ENCODE measurements at regions not wholly inside any gene's neighbourhood (a gene's known extent, or its start where the extent isn't known, plus 50 kb on each side); places are given as distances from the start of the nearest gene placed in this dataset.

GRCh38 chr12:106000382-106001104, 138.2 kb downstream of the NUAK1 start:
- no peak overlapping the region for H3K27ac ChIP-seq
- TF ChIP-seq CTCF (conservative IDR thresholded peaks at IDR 0.05), result no peak

- no peak overlapping the region for H3K27ac ChIP-seq
- TF ChIP-seq CTCF (conservative IDR thresholded peaks at IDR 0.05), result no peak
Measured at GRCh38 chr12:106001105-106001836, 137.5 kb downstream of the NUAK1 start.

- no peak for TF ChIP-seq CTCF (conservative IDR thresholded peaks at IDR 0.05)
- no peak overlapping the region for H3K27ac ChIP-seq
Measured at GRCh38 chr12:106001837-106002218, 136.9 kb downstream of the NUAK1 start.

GRCh38 chr12:106003297-106003696, 135.5 kb downstream of the NUAK1 start:
- TF ChIP-seq CTCF (conservative IDR thresholded peaks at IDR 0.05), result no peak
- no peak overlapping the region for H3K27ac ChIP-seq

- TF ChIP-seq CTCF (conservative IDR thresholded peaks at IDR 0.05), result no peak
- H3K27ac ChIP-seq, result no peak overlapping the region
Measured at GRCh38 chr12:106004289-106004688, 134.5 kb downstream of the NUAK1 start.

GRCh38 chr12:106006382-106006781, 132.4 kb downstream of the NUAK1 start:
- no peak for TF ChIP-seq CTCF (conservative IDR thresholded peaks at IDR 0.05)

GRCh38 chr12:106006940-106007339, 131.8 kb downstream of the NUAK1 start:
- no peak overlapping the region for H3K27ac ChIP-seq
- no peak for TF ChIP-seq CTCF (conservative IDR thresholded peaks at IDR 0.05)

More at GRCh38 chr12:106006382-106006781, 132.4 kb downstream of the NUAK1 start:
- H3K27ac ChIP-seq, result no peak overlapping the region

Data from VCaP (cell line).